Forelimb muscle (tissue), 1 donor: ENCODE measurements at regions not wholly inside any gene's neighbourhood (a gene's known extent, or its start where the extent isn't known, plus 50 kb on each side); places are given as distances from the start of the nearest gene placed in this dataset.
"Not testable (repeated sequence)": the region's sequence is repeated elsewhere in the genome, so short reads cannot be mapped to it uniquely, and the experiment has no call there.

Source experiments
- DNase-seq: peaks from one replicate; pipeline ENCODE4 v3.0.0-alpha.2; 2013; ENCODE audit warnings: low read depth

- DNase-seq = no peak
These were observed 83.6 kb downstream of the IER5 start for GRCh38 chr1:181172082-181172481.

- DNase-seq = no peak
These were observed 85.4 kb downstream of the IER5 start for GRCh38 chr1:181173761-181174447.

- DNase-seq = no peak
These were observed 86.4 kb downstream of the IER5 start for GRCh38 chr1:181174861-181175260.

- DNase-seq = no peak
These were observed 86.9 kb downstream of the IER5 start for GRCh38 chr1:181175356-181175910.

GRCh38 chr1:181175955-181176354 is 87.5 kb downstream of the IER5 start:
- DNase-seq = no peak

- no peak for DNase-seq
These were observed 89.9 kb downstream of the IER5 start for GRCh38 chr1:181178241-181178879.

GRCh38 chr1:181179279-181179986 is 90.9 kb downstream of the IER5 start:
- no peak for DNase-seq

- DNase-seq = peak; percentile 57
These were observed 91.5 kb downstream of the IER5 start for GRCh38 chr1:181179987-181180365.

- no peak for DNase-seq
These were observed 92.0 kb downstream of the IER5 start for GRCh38 chr1:181180407-181181031.

GRCh38 chr1:181181792-181182585 is 93.5 kb downstream of the IER5 start:
- no peak for DNase-seq

- no peak for DNase-seq
These were observed 96.1 kb downstream of the IER5 start for GRCh38 chr1:181184621-181185020.

GRCh38 chr1:181185461-181185860 is 97.0 kb downstream of the IER5 start:
- no peak for DNase-seq

- not testable (repeated sequence) for DNase-seq
These were observed 97.6 kb downstream of the IER5 start for GRCh38 chr1:181186133-181186532.

GRCh38 chr1:181187337-181188126 is 99.0 kb downstream of the IER5 start:
- no peak for DNase-seq

GRCh38 chr1:181189245-181189644 is 100.7 kb downstream of the IER5 start:
- no peak for DNase-seq

GRCh38 chr1:181189691-181190363 is 101.3 kb downstream of the IER5 start:
- DNase-seq = no peak

GRCh38 chr1:181190364-181191035 is 102.0 kb downstream of the IER5 start:
- DNase-seq = no peak

- DNase-seq = no peak
These were observed 103.1 kb downstream of the IER5 start for GRCh38 chr1:181191494-181192040.

- DNase-seq = no peak
These were observed 103.8 kb downstream of the IER5 start for GRCh38 chr1:181192316-181192715.
